GM18907 (cell line): ENCODE measurements at regions not wholly inside any gene's neighbourhood (a gene's known extent, or its start where the extent isn't known, plus 50 kb on each side); places are given as distances from the start of the nearest gene placed in this dataset.

ENCODE experiments used
- ATAC-seq: cut with Tn5 transposase; IDR thresholded peaks from one replicate; pipeline ENCODE4 v1.9.1; 2021; ENCODE audit warnings: mild to moderate bottlenecking, moderate library complexity; ENCODE audit not compliant: unreplicated experiment

DNA sequence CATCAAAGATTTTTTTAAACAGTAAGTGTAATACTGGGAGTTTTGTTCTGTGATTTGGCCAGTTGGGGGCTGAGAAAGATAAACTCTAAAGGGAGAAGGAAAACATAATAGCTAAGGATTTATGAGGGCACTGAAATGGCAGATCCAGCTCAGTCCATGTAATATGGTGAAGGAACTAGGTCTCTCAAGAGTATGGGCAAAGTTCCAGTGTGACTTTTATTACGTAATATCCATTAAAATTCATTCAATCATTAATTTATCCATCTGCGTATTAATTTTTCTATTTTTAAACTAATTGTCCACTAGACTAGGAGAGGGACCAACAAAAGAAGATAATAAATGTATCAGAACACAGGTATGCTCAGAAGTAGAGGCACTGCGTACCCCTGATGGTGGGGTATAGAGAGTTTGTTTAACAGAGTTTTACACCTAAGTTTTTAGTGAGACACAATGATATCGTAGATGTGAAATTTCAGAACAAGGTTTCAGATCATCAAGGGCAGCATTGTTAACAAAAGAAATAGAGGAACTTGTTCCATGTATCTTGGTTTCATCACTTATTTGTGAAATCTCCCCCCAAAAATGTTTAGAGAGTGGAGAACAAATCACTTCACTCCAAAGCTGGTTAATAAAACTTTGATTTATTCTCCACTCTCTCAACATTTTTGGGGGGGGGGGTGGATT lies 351.1 kb downstream of the GRXCR1 start:
- ATAC-seq: no peak

DNA sequence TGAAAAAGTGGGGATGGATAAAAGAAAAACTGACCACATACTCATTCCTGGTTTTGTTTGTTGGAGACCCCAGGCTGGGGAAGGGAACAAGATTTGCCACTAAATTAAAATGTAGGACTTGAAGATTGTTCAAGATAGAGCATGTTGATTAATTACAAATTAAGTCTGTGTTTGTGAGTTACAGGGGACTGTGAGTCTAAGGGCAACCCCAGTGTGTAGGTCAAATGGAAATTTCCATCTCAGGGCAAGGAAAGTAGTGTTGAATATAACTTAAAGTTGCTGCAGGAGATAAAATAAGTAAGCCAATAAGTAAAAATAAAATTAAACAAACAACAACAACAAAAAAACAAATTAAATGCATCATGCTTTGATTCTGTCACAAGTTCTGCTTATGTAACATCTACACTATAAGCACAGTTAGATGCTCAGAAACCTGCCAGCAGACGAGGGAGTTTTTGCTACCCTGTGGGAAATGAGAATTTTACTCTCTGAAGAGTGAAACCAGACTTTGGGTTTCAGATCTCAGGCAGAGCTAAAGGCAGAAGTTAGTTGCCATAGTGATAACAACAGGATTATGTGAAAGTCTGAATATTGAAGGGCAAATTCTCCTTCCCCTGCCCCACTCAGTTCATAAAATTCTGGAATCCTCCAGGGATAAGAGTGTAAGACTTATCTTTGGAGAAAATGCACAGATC lies 352.3 kb downstream of the GRXCR1 start:
- ATAC-seq: peak; percentile 98

DNA sequence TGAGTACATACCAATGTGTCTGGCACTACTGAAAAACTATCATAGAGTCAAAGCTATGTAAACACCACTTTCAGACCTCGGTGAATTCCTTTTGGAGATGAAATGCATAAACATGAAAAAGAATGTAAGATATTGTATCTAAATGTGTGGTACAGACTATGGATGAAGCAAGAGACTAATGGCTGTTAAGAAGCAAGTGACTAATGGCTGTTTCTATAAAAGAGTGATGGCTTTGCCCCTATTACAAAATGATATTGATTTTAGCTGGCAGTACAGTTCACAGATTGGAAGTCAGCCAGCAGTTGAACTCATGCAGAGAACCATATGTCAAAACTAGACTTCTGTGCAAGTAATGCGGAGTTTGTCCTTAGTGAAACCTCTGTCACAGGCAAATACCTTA lies 359.3 kb downstream of the GRXCR1 start:
- ATAC-seq: no peak

DNA sequence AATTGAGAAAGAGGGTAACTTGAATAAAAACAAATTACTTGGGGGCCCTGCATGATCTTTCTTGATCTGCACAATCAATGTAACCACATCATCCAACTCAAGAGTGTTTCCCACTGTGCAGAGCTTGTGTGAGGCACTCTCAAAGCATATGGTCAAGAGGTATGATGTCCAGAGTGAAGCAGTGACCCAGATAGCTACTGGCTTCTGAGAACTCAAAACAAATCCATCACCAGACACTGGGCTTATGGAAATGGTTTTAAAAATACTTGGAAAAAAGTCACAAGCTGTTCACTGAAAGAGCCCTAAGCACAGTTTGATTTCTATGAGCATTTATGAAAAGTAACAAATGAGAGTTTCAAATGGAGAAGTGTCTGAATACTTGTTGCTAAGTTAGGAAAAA lies 361.0 kb downstream of the GRXCR1 start:
- ATAC-seq: no peak

DNA sequence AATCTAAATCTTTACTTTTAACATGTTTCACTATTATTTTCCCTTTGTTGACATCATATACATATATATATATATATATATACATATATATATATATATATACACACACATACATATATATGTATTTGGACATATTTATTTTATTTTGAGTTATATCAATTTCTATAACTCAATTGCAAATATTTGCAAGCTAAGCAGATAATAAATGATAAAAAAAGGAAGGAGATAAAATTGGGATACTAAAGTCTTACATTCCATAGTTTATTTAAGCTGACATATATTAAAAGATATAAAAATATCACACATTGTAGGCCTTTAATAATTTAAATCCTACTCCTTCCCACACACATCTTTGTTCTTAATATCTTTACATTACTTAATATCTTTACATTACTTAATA lies 372.2 kb downstream of the GRXCR1 start:
- no peak for ATAC-seq

DNA sequence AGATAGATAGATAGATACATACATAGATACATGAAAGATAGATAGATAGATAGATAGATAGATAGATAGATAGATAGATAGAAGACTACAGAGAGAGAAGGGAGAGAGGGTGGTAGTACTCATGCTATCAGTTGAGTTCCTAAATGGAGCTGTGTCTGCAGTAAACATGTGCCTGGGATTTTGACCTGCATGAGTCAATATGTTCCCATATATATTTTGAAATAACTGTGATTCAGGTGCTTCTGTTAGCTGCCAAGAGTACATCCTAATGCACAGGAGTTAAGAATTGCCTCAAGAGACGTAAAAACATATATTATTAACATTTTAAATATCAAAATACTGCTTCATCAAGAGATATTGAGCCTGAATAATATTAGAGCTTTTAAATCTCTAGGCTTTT lies 379.4 kb downstream of the GRXCR1 start:
- no peak for ATAC-seq

DNA sequence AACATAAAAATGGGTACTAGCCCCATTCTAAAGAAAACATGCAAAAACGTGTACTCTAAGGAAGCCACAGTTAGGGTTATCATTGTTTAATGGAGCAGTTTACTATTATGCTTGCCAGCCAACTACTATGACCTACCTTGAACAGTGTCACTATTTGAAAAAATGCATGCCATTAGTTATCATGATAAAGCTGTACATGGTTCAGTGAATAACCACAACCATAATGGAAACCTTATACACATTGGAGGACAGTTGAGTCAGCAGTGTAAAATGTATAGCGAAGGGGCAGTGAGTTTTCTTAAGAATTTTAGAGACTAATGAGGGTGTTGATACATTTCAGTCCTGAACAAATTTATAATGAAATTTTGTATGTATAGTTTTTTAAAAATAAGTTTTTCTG lies 381.9 kb downstream of the GRXCR1 start:
- no peak for ATAC-seq

DNA sequence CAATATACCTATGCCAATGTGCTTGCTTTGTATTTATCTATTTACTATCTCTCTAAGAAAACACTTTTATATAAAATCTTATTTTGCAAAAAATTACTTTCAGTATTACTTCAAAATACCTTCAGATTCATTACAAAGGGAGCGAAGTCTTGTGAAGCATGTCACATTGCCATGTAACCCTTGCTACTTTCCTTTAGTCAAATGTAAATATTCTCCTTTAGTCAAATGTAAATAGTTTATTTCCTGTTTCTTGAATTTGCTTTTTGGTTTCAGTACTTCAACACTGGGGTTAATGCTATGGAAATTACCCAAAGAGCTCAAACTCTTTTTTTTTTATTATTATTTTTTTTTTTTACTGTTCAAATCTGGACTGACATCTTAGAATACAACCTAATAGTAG lies 383.3 kb downstream of the GRXCR1 start:
- ATAC-seq: no peak

DNA sequence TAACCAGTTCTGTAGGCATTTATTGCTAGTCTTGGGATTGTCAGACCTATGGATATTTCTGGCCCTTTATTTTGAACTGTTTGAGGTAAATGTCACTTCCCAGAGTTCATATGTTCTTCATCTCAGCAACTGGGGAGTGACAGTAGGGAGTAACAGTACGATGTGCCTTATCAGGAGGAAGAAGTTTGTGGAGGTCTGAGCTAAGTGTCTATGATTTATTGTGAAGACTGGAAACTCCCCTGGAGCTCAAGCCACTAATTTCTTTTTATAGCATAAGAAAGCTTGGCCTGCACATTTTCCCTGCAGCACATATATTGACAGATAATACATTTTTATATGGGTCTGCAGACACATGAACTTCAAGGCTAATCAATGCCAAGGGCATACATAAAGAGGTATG lies 383.8 kb downstream of the GRXCR1 start:
- ATAC-seq: no peak

DNA sequence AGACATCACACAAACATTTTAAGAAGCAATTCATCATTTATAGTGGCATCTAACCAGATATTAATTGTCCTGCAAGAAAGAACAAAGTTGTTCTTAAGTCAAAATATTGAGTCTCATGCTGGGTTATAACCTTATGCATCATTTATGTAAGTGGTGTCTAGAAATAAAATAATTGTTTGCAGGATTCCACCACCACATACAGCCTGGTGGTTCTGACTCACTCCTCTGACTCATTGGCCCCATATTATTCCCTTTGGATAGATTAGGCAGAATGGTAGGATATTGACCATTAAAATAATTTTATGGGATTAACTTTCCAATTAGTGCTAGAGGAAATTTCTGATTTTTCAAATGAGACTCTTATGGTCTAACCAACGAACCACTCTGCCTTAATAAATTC lies 384.5 kb downstream of the GRXCR1 start:
- no peak for ATAC-seq

DNA sequence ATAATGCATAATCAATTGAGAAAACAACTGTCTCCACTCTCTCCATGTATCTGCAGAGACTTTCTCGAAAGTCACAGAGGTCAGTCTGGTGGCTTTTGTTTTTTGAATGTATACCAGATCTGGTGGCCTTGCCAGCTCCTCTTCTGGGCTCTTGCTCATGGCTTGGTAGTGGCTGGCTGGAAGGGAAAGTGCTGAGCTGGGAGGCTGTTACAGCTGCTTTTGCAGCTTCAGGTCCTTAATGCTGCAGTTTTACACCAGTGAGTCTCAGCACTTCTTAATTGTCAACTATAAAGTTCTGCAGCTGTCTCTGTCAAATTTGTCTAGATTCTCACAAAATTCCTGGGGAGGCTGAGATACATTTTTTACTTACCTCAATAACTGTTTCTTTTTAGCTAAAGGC lies 390.0 kb downstream of the GRXCR1 start:
- ATAC-seq: no peak

DNA sequence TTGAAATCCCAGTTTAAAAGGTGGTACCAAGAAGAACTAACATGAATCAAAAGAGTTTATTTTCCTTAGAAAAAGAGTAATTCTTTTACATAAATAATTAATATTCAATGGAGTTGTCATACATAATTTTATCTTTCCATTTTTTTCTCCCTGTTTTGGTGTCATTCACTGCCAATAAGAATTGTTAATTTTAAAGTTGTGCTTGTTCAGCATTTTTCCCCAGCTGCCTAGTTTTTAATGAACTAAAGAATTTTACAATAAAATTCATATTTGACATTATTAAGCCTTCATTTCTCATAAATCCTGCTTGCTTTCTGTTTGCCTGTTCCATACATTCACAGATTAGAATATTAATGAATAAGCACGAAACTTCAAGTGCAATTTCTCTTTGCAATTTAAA lies 393.6 kb downstream of the GRXCR1 start:
- ATAC-seq: no peak

DNA sequence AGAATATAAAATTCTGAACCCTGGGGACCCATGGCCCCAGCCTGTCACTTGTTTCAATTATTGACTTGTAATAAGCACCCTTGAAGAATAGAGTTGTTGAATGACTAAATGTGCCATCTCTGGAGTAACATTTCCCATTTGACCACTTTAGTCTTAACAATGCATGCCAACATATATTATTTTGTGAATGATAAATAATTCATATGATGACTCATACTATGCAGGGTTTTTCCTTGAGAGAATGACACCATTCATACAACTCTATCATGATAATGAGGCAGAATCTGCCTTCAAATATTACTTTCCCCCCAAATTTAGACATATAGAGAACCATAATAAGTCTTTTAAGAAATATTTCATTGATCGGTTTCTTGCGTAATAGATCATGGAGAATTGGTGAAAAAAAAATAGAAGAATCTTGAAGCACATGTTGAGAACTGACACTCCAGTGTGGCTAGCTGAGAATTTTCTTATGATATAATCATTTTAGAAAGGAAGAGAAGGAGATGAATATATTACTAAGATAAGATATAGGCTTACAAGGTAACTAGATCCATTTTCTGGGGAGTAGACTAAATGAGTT lies 404.5 kb downstream of the GRXCR1 start:
- no peak for ATAC-seq

DNA sequence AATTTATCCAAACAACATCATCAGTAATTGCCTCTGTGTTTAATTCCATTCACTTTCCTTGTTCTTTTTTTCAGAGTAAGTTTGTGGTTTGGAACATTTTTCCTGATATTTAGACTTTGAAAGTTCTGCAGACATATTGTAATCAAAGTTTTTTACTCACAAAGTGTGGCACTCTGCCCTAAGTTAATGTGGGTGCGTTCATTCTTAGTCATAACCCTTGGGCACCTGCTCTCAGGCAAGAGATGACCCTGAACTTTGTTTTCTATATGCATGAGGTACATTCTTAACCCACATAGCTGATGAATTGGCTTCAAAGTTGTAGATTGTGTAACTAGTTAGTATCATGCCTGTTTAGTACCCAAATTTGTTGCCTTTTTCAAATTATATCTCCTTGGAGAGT lies 424.3 kb downstream of the GRXCR1 start:
- no peak for ATAC-seq

DNA sequence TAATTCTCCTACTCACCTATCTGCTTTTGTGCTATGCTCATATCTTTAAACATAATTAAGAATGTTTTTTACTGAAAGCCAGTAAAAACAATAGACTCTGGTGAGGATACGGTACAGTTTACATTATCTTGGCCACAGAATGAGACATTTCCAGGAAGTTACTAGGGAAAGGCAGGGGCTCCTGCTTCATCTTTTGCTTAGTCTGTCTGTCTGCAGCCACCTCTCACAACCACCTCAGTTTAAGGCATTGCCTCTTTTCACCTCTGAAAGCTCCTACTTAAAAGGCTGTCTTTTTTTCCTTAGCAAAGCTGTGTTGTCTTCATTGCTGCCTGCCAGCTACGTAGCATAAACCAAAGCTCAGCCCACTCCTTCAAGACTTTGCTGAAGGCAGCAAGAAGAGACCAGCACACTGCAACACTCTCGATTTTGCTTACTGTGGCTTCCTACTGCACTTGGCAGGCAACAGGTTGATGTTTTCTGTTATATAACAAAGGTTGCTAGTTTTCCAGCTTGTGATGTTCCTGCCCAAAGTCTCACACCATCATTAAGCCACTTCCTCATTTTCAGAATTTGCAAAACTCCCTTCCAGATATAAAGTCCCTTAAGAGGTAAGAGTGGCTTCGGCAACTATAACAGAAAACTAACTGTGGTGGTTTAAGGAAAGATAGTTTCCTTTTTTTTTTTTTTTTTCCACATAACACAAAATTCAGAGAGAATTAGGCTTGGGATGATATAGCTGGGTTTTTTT lies 432.9 kb downstream of the GRXCR1 start:
- ATAC-seq: no peak

DNA sequence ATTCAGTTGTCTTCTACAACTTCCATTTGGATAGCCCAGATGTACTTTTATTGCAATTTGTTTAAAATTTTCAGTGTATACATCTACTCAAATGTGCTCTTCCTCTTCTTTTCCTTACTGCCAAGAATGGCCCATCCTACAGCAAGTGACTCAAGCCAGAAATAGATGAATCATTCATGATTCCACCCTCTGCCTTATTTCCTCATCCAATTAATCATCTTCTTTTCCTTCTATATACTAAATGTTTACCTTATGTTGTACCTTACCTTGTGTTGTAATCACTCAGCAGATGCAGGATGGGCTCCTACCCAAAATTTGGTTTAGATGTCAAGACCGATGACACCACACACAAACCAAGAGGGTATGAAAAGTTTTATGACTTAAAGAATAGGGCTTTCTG lies 437.8 kb downstream of the GRXCR1 start:
- no peak for ATAC-seq

DNA sequence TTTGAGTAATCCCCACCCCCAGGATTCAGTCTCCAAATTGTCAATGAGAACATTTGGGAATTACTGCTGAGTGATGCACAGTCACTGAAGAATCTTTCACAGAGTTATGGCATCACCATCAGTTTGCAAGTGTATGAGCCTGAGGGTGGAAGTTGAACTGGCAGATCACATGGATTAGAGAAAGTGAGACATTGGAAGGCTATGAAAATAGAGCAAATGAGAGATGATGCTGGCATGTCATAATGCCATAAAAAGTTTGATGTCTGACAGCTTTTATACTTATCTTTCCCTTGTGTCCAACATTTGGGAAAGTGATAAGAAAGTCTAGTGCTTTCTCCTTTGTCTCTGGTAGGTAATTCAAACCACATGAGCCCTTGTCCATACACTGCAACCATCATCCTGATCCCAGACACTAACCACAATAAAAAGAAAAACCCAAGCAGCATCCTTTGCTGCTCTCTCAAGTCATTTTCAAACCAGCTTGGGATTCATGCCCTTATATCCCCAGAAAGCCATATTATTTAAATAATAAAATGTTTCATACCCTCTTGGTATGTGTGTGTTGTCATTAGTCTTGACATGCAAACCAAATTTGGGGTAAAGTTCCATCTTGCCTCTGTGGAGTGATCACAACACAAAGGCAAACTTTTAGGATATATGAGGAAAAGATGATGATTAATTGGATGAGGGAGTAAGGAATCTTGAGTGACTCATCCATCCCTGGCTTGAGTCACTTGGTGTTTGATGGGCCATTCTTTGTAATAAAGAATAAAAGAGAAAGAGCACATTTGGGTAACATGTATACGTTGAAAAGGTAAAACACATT lies 438.9 kb downstream of the GRXCR1 start:
- no peak for ATAC-seq

DNA sequence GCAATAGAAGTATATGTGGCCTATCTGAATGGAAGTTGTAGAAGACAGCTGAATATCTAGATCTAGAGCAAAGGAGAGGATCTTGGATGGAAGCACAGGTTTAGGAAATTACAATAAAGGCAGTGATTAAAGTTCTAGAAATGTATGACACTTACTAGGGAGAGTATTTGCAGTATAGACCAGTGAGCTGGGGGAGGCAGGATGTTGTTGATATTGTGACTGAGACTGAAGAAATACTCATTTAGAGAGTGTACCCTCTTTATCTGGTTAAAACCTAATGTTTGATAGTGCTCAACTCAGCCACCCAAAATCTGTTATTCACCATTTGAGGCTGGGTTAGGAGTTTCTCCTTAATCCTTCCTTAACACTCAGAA lies 439.5 kb downstream of the GRXCR1 start:
- no peak for ATAC-seq

DNA sequence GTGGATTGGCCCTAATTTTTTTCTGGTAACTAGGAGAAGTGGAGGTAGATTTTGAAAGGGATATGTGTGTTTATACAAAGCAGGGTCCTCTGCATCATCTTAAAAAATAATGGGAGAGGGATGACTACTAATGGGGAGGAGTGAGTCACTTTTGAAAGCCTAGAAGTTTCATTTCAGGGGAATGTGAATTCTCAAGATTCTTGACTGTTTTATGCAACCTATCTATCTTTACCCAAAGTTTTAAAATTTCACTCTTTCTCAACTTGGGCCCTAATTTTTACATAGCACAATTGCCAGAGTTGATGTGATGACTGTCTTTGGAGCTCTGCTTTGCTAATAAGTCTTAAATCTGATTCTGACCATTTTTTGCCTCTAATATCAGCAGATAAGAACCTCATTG lies 445.2 kb downstream of the GRXCR1 start:
- no peak for ATAC-seq

DNA sequence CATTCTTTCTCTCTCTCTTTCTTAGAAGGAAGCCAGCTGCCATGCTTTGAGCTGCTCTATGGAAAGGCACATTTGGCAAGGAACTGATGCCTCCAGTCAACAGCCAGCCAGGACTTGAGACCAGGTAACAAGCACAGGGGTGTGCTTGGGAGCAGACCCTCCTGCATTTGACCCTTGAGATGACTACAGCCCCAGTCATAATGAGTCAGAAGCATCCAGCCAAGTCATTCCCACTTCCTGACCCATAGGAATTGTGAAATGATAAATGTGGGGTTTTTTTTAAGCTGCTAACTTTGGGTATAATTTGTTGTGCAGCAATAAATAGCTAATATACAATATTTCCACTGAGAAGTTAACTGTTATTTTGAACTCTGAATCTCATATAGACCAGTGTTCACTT lies 446.9 kb downstream of the GRXCR1 start:
- ATAC-seq: no peak

DNA sequence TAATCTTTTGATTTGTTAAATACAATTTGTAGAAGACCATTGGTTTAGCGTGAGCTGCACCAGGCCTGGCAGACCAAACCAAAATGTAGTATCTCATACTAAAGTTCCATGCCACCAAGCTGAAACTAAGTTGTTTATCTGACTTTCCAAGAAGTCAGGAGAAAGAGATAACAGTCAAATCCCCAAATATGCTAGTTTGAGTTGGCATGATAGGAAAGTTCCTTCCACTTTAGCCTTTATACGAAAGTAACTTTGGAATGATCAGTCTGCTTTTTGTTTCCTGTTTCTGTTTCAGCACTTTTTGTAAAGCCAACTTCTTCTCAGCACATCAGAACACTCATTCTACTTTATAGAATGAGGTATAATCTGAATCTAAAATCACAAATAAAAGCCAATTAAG lies 449.2 kb downstream of the GRXCR1 start:
- no peak for ATAC-seq
